ENCODE measurements at regions not wholly inside any gene's neighbourhood (a gene's known extent, or its start where the extent isn't known, plus 50 kb on each side); places are given as distances from the start of the nearest gene placed in this dataset.
"Not testable (repeated sequence)": the region's sequence is repeated elsewhere in the genome, so short reads cannot be mapped to it uniquely, and the experiment has no call there.

- DNase-seq (ENCODE audit: low spot score) = no peak
Measured at GRCh38 chr4:114287079-114287696, 307.7 kb upstream of the ARSJ start.

GRCh38 chr4:114296126-114296525 is 302.5 kb upstream of the UGT8 start:
- DNase-seq (ENCODE audit: low spot score) = no peak

- DNase-seq (ENCODE audit: low spot score) = no peak
Measured at GRCh38 chr4:114302472-114302871, 296.1 kb upstream of the UGT8 start.

GRCh38 chr4:114304046-114304445 is 294.6 kb upstream of the UGT8 start:
- DNase-seq (ENCODE audit: low spot score) = no peak

- no peak for DNase-seq (ENCODE audit: low spot score)
Measured at GRCh38 chr4:114304567-114304966, 294.0 kb upstream of the UGT8 start.

GRCh38 chr4:114306946-114307345 is 291.7 kb upstream of the UGT8 start:
- no peak for DNase-seq (ENCODE audit: low spot score)

GRCh38 chr4:114310296-114310925 is 288.2 kb upstream of the UGT8 start:
- no peak for DNase-seq (ENCODE audit: low spot score)

- no peak for DNase-seq (ENCODE audit: low spot score)
Measured at GRCh38 chr4:114311787-114312186, 286.8 kb upstream of the UGT8 start.

- DNase-seq (ENCODE audit: low spot score) = no peak
Measured at GRCh38 chr4:114312338-114312737, 286.3 kb upstream of the UGT8 start.

GRCh38 chr4:114316789-114317188 is 281.8 kb upstream of the UGT8 start:
- DNase-seq (ENCODE audit: low spot score) = no peak

GRCh38 chr4:114317564-114317963 is 281.0 kb upstream of the UGT8 start:
- DNase-seq (ENCODE audit: low spot score) = no peak

GRCh38 chr4:114318309-114318708 is 280.3 kb upstream of the UGT8 start:
- no peak for DNase-seq (ENCODE audit: low spot score)

- no peak for DNase-seq (ENCODE audit: low spot score)
Measured at GRCh38 chr4:114320126-114320525, 278.5 kb upstream of the UGT8 start.

GRCh38 chr4:114321366-114321765 is 277.2 kb upstream of the UGT8 start:
- DNase-seq (ENCODE audit: low spot score) = no peak

- DNase-seq (ENCODE audit: low spot score) = no peak
Measured at GRCh38 chr4:114323841-114324240, 274.8 kb upstream of the UGT8 start.

- DNase-seq (ENCODE audit: low spot score) = no peak
Measured at GRCh38 chr4:114326358-114326757, 272.2 kb upstream of the UGT8 start.

GRCh38 chr4:114332119-114332518 is 266.5 kb upstream of the UGT8 start:
- DNase-seq (ENCODE audit: low spot score) = no peak

GRCh38 chr4:114334363-114334762 is 264.2 kb upstream of the UGT8 start:
- not testable (repeated sequence) for DNase-seq (ENCODE audit: low spot score)

GRCh38 chr4:114334884-114335330 is 263.7 kb upstream of the UGT8 start:
- DNase-seq (ENCODE audit: low spot score) = no peak

GRCh38 chr4:114335339-114335738 is 263.3 kb upstream of the UGT8 start:
- DNase-seq (ENCODE audit: low spot score) = no peak

GRCh38 chr4:114343015-114343414 is 255.6 kb upstream of the UGT8 start:
- no peak for DNase-seq (ENCODE audit: low spot score)

GRCh38 chr4:114349543-114350175 is 248.9 kb upstream of the UGT8 start:
- DNase-seq (ENCODE audit: low spot score) = no peak

GRCh38 chr4:114358901-114359300 is 239.7 kb upstream of the UGT8 start:
- DNase-seq (ENCODE audit: low spot score) = no peak

- DNase-seq (ENCODE audit: low spot score) = no peak
Measured at GRCh38 chr4:114361249-114361648, 237.4 kb upstream of the UGT8 start.
